Psoas muscle (tissue), 7 donors: ENCODE measurements at regions not wholly inside any gene's neighbourhood (a gene's known extent, or its start where the extent isn't known, plus 50 kb on each side); places are given as distances from the start of the nearest gene placed in this dataset.

Source experiments
- ATAC-seq, 4 donors: fragments of 200-7000 bp; cut with Tn5 transposase; one replicate each; pipeline ENCODE4 v1.9.1; 2020; ENCODE audit warnings: moderate library complexity in 3 of 4, mild to moderate bottlenecking in 2 of 4
- DNase-seq, 2 donors: peaks; one replicate each; pipeline ENCODE4 v3.0.0-alpha.2; 2020
- H3K27ac ChIP-seq: fragments of 200-600 bp; one replicate; pipeline ENCODE4 v1.8.0; 2022
- H3K27me3 ChIP-seq, 3 donors: fragments of 200-600 bp in 1 of 3; one replicate each; pipeline versions ENCODE4 v1.6.1 to v1.8.0; 2013 to 2022; ENCODE audit warnings: low read length in 2 of 3, mild to moderate bottlenecking in 2 of 3, moderate library complexity in 1 of 3; ENCODE audit not compliant: insufficient read depth in 3 of 3
- H3K36me3 ChIP-seq, 2 donors: fragments of 200-600 bp in 1 of 2; one replicate each; pipeline versions ENCODE4 v1.6.1 to v1.8.0; 2013 to 2022; ENCODE audit warnings: low read depth in 1 of 2, mild to moderate bottlenecking in 1 of 2, moderate library complexity in 1 of 2; ENCODE audit not compliant: insufficient read depth in 1 of 2
- H3K4me1 ChIP-seq: fragments of 200-600 bp; one replicate; pipeline ENCODE4 v1.8.0; 2022
- H3K4me3 ChIP-seq: fragments of 200-600 bp; one replicate; pipeline ENCODE4 v1.8.0; 2022; ENCODE audit warnings: mild to moderate bottlenecking
- H3K9me3 ChIP-seq: fragments of 200-600 bp; one replicate; pipeline ENCODE4 v1.8.0; 2022
- CTCF ChIP-seq: fragments of 200-600 bp; IDR thresholded peaks from one replicate; pipeline ENCODE4 v1.8.0; 2022; ENCODE audit warnings: antibody characterized with exemption
- WGBS, 3 donors: extraction: QIAGEN DNeasy Blood & Tissue Kit; methylation state at CpG; one replicate each; pipeline versions ENCODE4 v1.1.6 to v1.1.7; 2013; 5-methylcytosine and 5-hydroxymethylcytosine counted together
- intact Hi-C, 2 donors: fragments of 100-400 bp; cut with DNase I; formaldehyde crosslinking; loops; one replicate each; pipeline versions ENCODE4 v1.11.0 to v1.14.2; 2022
- donor health status: healthy with polysubstance abuse.
- donor health status: DM: no; HTN: no; CAD: no; lungs with moderate emphysema.
- donor health status: Bipolar disorder and iron deficiency.
- donor health status: healthy.
- donor health status: DM: yes; HTN: yes; CAD: no.
- donor health status: DM: no; HTN: no; CAD: no.
- donor health status: DM: yes; HTN: yes; CAD: no.

GRCh38 chr1:166785987-166786386, 53.3 kb upstream of the POGK start:
- Histone ChIP-seq H3K27me3 (no peaks in the 10 kb centered on the region), H3K4me3 (no peak overlapping the region), H3K27ac (no peak overlapping the region), H3K9me3 (no peaks in the 10 kb centered on the region), H3K4me1 (no peaks in the 10 kb centered on the region), H3K36me3 (no peaks in the 10 kb centered on the region)
- ATAC-seq (no peak), DNase-seq (no peak)
- peak; percentile 23 for TF ChIP-seq CTCF
- intact Hi-C loops: no loop called here
- whole genome bisulfite sequencing, 3 donors: 97 to 100% (median 100%) methylated on average over 1 of the region's 1 CpG

DNA sequence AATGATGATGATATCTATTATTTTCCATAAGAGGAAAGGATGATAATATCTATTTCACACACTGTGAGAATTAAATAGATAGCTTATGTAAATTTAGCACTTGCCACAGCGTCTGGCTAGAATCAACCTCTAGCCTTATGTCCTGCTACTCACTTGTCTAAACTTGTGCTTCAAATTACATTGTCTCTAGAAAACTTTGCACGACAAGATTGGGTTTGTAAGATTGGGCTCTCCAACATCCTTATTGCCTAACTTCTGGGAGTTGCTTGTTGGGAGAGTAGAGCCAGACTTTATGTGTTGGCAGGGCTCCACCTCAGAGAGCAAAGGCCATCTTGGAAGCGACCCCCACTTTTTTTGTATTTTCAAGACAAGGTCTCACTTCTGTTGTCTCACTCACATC, 50.0 kb upstream of the POGK start:
- Histone ChIP-seq H3K4me3 (no peak overlapping the region), H3K36me3 (no peaks in the 10 kb centered on the region), H3K4me1 (no peaks in the 10 kb centered on the region), H3K27ac (no peak overlapping the region), H3K27me3 (no peaks in the 10 kb centered on the region), H3K9me3 (no peaks in the 10 kb centered on the region)
- intact Hi-C loops: no loop called here
- WGBS, 3 donors: 76 to 82% (median 82%) methylated on average over 3 of the region's 3 CpGs
- no peak for TF ChIP-seq CTCF
- no peak for ATAC-seq
- no peak for DNase-seq
